D721Med (cell line): ENCODE measurements at regions not wholly inside any gene's neighbourhood (a gene's known extent, or its start where the extent isn't known, plus 50 kb on each side); places are given as distances from the start of the nearest gene placed in this dataset.
"Not testable (repeated sequence)": the region's sequence is repeated elsewhere in the genome, so short reads cannot be mapped to it uniquely, and the experiment has no call there.

Source experiments
- DNase-seq: peaks from one replicate; pipeline ENCODE4 v3.0.0; 2011; ENCODE audit warnings: low spot score; ENCODE audit not compliant: insufficient read length
- FAIRE-seq: peaks from 2 replicates; lab custom pipeline; 2011; peaks lifted over from hg19 to GRCh38; lab: Jason Lieb, UNC
- TF ChIP-seq, protein P1 (sequence below): IDR thresholded peaks from 2 replicates; pipeline ENCODE4 v1.5.1; 2012; ENCODE audit warnings: mild to moderate bottlenecking, control low read depth; ENCODE audit not compliant: insufficient read depth; ENCODE audit errors: missing control alignments

DNA sequence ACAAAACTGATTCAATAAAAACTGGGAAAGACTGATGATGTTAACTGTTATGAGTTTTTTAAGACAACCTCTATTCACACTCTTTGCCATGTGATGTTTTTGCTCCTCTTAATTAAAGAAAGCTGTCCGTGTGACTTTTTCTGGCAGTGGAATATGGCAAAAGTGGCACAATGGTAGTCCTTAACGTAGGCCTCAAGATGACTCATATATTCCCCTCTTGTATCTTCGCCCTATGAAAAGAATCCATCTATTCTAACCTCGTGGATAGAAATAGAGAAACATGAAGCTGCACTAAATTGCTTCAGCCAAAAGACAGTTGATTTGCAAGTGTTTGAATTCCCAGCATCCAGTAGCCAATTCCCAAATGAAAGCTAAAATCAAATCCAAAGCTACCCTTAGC is 603.8 kb upstream of the PCDH7 start:
- FAIRE-seq (no peak), DNase-seq (no peak)
- TF ChIP-seq, protein P1, sequence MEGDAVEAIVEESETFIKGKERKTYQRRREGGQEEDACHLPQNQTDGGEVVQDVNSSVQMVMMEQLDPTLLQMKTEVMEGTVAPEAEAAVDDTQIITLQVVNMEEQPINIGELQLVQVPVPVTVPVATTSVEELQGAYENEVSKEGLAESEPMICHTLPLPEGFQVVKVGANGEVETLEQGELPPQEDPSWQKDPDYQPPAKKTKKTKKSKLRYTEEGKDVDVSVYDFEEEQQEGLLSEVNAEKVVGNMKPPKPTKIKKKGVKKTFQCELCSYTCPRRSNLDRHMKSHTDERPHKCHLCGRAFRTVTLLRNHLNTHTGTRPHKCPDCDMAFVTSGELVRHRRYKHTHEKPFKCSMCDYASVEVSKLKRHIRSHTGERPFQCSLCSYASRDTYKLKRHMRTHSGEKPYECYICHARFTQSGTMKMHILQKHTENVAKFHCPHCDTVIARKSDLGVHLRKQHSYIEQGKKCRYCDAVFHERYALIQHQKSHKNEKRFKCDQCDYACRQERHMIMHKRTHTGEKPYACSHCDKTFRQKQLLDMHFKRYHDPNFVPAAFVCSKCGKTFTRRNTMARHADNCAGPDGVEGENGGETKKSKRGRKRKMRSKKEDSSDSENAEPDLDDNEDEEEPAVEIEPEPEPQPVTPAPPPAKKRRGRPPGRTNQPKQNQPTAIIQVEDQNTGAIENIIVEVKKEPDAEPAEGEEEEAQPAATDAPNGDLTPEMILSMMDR: no peak

DNA sequence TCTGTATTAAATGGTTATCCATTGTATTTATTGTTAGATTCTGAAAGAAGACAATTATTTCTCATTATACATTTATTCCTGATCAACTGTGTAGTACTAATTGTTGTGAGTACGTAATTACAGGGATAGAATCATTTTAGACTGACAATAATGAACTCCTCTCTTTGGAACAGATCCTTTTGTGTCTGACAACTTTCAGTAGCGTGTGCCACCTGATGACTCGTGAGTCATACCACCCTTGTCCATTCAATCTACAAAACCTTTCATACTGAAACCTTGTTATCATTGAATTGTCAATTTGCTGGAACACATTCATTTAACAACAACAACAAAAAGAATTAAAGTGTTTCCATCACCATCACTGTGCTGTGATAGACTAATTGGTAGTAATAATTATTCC is 602.7 kb upstream of the PCDH7 start:
- DNase-seq (no peak), FAIRE-seq (no peak)

GRCh38 chr4:30122711-30123110 is 597.5 kb upstream of the PCDH7 start:
- FAIRE-seq (no peak), DNase-seq (no peak)
- TF ChIP-seq, protein P1: no peak

More for the DNA sequence above, 602.7 kb upstream of the PCDH7 start:
- TF ChIP-seq, protein P1: no peak

GRCh38 chr4:30124621-30125020 is 595.5 kb upstream of the PCDH7 start:
- FAIRE-seq, DNase-seq: not testable (repeated sequence)

DNA sequence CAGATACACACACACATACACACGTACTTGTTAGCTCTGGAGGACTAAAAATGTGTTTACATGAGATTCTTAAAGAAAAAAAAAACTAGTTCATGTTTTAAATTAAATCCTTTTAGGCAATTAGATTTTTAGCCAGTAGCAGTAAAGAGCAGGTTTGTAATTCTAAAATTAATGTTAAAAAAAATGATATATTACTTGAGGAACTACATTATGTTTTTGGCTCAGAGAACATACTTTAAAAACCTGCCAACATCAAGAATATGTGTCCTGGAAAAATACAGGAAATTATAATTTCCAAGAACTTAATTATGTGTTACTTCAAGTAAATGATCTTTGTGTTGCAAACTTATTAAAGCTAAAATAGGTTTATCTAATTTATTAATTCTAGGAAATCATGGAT is 594.3 kb upstream of the PCDH7 start:
- peak; percentile 93 for FAIRE-seq
- DNase-seq: no peak
- TF ChIP-seq, protein P1: no peak

- DNase-seq (no peak), FAIRE-seq (no peak)
- TF ChIP-seq, protein P1: no peak
Measured at GRCh38 chr4:30126351-30126750, 593.8 kb upstream of the PCDH7 start.

GRCh38 chr4:30148828-30149227 is 571.3 kb upstream of the PCDH7 start:
- not testable (repeated sequence) for FAIRE-seq

GRCh38 chr4:30149539-30149938 is 570.6 kb upstream of the PCDH7 start:
- not testable (repeated sequence) for DNase-seq, FAIRE-seq

More at GRCh38 chr4:30148828-30149227, 571.3 kb upstream of the PCDH7 start:
- DNase-seq: not testable (repeated sequence)

DNA sequence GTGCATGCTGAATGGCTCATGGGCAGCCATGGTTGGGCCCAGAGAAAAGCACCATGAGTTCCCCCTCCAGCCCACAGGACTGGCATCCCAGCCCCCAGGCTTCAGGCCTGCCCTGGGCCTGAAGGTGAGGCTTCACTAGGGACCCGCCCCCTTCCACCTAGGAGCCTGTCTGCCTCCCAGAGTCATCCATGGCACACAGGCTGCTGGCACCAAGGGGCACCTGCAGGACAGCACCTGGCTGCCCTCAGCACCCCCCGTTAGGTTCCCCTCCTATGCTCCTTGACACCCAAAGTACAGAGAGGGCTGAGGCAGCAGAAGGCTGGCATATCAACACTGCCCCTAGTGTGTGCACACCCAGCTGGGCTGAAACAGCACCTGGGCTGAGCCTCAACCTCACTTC is 566.7 kb upstream of the PCDH7 start:
- TF ChIP-seq, protein P1: no peak

More for the DNA sequence above, 566.7 kb upstream of the PCDH7 start:
- no peak for DNase-seq
- FAIRE-seq: no peak
